ENCODE measurements at regions not wholly inside any gene's neighbourhood (a gene's known extent, or its start where the extent isn't known, plus 50 kb on each side); places are given as distances from the start of the nearest gene placed in this dataset.

GRCh38 chr10:61125560-61126170, 181.7 kb upstream of the RHOBTB1 start:
- DNase-seq (ENCODE audit: low spot score) (no peak), ATAC-seq (no peak)
- intact Hi-C loops (cut with DNase I) = no loop called here

DNA sequence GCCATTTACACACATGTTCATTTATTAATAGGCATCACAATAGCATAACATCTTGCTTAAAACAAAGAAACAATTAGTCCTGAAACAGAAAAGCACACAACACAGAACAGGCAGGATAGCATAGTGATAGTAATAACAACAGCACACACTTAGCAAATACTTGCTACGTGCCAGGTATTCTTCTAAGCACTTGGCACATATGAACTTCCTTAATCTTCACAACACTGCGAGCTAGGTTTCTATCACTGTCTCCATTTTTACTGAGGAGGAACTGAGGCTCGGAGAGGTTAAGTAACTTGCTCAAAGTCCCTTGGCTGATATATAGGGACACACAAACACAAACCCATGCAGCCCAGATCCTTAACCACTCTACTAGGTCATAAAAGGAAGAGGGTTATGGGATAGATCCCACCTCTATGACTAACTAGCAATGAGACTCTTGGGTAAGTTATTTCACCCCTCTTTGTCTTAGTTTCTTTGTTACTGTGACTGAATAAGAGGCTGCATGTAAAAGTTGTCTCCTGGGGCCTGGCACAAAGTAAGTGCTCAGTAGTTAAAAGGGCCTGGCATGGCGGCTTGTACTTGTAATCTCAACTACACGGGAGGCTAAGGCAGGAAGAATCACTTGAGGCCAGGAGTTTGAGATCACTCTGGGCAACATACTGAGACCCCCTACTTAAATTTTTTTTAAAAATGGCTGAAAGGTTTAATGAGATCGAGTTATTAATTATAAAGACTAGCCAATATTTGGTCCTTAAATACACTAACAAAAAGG, 181.0 kb upstream of the RHOBTB1 start:
- intact Hi-C loops (cut with DNase I) = no loop called here
- DNase-seq (ENCODE audit: low spot score) (no peak), ATAC-seq (no peak)

GRCh38 chr10:61120805-61121204, 176.8 kb upstream of the RHOBTB1 start:
- intact Hi-C loops (cut with DNase I) = no loop called here
- no peak for DNase-seq (ENCODE audit: low spot score)
- no peak for ATAC-seq

- intact Hi-C loops (cut with DNase I) = no loop called here
- ATAC-seq = no peak
These were observed 175.6 kb upstream of the RHOBTB1 start for GRCh38 chr10:61119573-61119972.

DNA sequence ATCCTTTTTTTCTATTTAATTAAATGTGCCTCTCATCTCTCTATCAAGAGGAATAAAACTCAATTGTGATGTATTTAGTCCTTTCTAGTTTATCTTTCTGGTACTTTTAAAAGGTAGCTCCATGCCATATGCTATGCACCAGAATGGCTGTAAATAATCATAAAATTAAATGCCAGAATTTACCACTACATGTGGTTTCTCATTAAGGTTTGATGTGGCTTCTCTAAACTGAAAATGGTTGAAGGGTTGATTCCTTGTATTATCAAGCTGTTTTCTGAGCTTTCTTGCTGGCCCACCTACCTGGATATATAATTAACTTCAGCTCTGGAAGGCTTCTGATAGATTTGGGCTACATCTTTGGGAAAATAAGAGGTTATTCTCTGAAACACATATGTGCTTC, 171.9 kb upstream of the RHOBTB1 start:
- DNase-seq (ENCODE audit: low spot score) (no peak), ATAC-seq (no peak)
- intact Hi-C loops (cut with DNase I) = no loop called here

More at GRCh38 chr10:61119573-61119972, 175.6 kb upstream of the RHOBTB1 start:
- no peak for DNase-seq (ENCODE audit: low spot score)

- no peak for DNase-seq (ENCODE audit: low spot score)
- no peak for ATAC-seq
- intact Hi-C loops (cut with DNase I) = no loop called here
These were observed 168.8 kb upstream of the RHOBTB1 start for GRCh38 chr10:61112771-61113170.

- ATAC-seq (no peak), DNase-seq (ENCODE audit: low spot score) (no peak)
- intact Hi-C loops (cut with DNase I) = no loop called here
These were observed 167.0 kb upstream of the RHOBTB1 start for GRCh38 chr10:61110936-61111335.

- DNase-seq (ENCODE audit: low spot score) (no peak), ATAC-seq (no peak)
- intact Hi-C loops (cut with DNase I) = no loop called here
These were observed 166.3 kb upstream of the RHOBTB1 start for GRCh38 chr10:61110188-61110844.

GRCh38 chr10:61108915-61109314, 164.9 kb upstream of the RHOBTB1 start:
- intact Hi-C loops (cut with DNase I) = no loop called here
- no peak for DNase-seq (ENCODE audit: low spot score)
- ATAC-seq = no peak

- DNase-seq (ENCODE audit: low spot score) (no peak), ATAC-seq (no peak)
- intact Hi-C loops (cut with DNase I) = no loop called here
These were observed 156.9 kb upstream of the RHOBTB1 start for GRCh38 chr10:61100887-61101286.

- intact Hi-C loops (cut with DNase I) = no loop called here
- no peak for ATAC-seq
- DNase-seq (ENCODE audit: low spot score) = no peak
These were observed 155.8 kb upstream of the RHOBTB1 start for GRCh38 chr10:61099756-61100155.

GRCh38 chr10:61098966-61099365, 155.0 kb upstream of the RHOBTB1 start:
- intact Hi-C loops (cut with DNase I) = no loop called here
- ATAC-seq (no peak), DNase-seq (ENCODE audit: low spot score) (no peak)

GRCh38 chr10:61097026-61097425, 153.0 kb upstream of the RHOBTB1 start:
- no peak for ATAC-seq
- DNase-seq (ENCODE audit: low spot score) = no peak
- intact Hi-C loops (cut with DNase I) = no loop called here

DNA sequence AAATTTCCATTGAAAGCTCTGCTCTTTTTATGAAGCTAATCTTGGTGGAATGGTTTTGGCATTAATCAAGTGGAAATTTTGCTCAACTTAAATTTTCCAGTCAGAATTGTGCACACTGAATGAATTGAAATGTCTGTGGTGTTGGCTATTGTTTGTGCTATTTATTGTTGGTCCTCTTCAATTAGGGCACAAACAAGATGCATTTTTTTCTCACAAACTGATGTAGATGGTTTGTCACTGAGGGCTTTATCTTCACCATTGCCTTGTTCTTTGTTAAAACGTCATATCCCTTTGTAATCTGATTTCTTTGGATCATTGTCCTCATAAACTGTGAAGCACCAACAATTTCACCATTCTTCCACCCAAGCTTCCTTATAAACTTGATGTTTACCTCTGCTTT, 152.1 kb upstream of the RHOBTB1 start:
- intact Hi-C loops (cut with DNase I) = no loop called here
- DNase-seq (ENCODE audit: low spot score) (no peak), ATAC-seq (no peak)

GRCh38 chr10:61091531-61091930, 147.5 kb upstream of the RHOBTB1 start:
- intact Hi-C loops (cut with DNase I) = no loop called here

DNA sequence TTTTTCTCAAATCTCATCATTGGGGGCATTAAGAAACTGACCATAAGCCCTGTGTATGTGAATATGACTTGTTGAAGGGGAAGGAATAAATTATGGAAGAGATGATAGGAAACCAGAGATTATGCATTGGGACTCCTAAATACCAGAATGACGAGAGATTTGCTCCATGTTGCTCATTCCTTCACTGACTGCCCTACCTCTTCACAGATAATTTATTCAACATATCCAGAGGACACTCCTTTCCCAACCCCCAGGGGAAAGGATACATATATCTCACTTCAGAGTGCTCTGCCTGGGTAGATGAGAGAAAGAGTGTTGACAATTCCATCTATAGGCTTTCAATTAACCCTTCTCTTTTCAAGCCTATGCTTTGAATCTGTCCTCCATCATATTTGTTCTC, 145.3 kb upstream of the RHOBTB1 start:
- intact Hi-C loops (cut with DNase I) = no loop called here
- ATAC-seq (no peak), DNase-seq (ENCODE audit: low spot score) (no peak)

More at GRCh38 chr10:61091531-61091930, 147.5 kb upstream of the RHOBTB1 start:
- DNase-seq (ENCODE audit: low spot score) = no peak
- ATAC-seq = no peak

DNA sequence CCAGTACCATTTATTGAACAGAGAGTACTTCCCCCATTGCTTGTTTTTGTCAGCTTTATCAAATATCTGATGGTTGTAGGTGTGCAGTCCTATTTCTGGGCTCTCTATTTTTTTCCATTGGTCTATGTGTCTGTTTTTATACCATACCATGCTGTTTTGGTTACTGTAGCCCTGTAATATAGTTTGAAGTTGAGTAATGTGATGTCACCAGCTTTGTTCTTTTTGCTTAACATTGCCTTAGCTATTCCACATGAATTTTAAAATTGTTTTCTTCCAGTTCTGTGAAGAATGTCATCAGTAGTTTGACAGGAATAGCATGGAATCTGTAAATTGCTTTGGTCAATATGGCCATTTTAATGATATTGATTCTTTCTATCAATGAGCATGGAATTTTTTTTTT, 140.5 kb upstream of the RHOBTB1 start:
- intact Hi-C loops (cut with DNase I) = no loop called here

GRCh38 chr10:61081301-61081700, 137.3 kb upstream of the RHOBTB1 start:
- intact Hi-C loops (cut with DNase I) = no loop called here
- no peak for ATAC-seq

More for the DNA sequence above, 140.5 kb upstream of the RHOBTB1 start:
- ATAC-seq = no peak
- no peak for DNase-seq (ENCODE audit: low spot score)

DNA sequence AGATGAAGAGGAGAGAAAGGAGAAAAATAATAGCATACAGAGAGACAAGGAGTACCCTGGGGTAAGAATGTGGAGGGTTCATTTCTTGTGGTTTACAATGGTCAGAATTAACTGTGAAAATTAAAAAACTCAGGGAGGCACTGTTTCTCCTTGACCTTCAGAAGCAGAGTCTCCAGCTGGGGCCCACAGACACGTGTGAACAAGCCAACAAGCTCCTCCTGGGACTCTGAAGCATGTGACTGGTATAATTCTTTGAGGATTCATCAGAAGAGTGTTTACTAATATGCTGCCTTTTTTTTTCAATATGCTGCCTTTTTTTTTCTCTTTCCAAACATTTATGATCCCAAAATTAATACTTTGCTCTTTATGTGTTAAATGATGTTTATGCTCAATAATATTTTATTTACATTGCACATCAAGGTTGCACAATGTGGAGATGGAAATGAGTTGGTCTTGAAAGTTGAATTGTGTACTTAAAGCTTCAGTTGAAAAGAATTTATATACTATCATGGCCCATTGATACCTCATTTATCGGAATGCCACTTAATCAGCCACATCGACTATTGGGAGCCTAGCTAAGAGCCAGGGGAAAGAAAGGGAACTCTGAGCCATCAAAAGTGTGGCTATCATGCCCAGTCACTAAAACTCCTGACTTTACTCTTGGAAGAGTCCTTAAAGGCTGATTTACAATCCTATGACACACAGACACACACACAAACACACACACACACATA, 134.7 kb upstream of the RHOBTB1 start:
- DNase-seq (ENCODE audit: low spot score) (no peak), ATAC-seq (peak; percentile 65)
- intact Hi-C loops (cut with DNase I) = no loop called here

More at GRCh38 chr10:61081301-61081700, 137.3 kb upstream of the RHOBTB1 start:
- DNase-seq (ENCODE audit: low spot score) = no peak

Data from sciatic nerve (tissue), 2 donors.